Activated B cell treated with CpG ODN at 0.5 μM for 24 hours (primary cell): ENCODE measurements at regions not wholly inside any gene's neighbourhood (a gene's known extent, or its start where the extent isn't known, plus 50 kb on each side); places are given as distances from the start of the nearest gene placed in this dataset.

ENCODE experiments used
- ATAC-seq: fragments of 200-7000 bp; cut with Tn5 transposase; one replicate; pipeline ENCODE4 v1.10.0; 2021; ENCODE audit warnings: low read depth, mild to moderate bottlenecking, moderate library complexity
- CTCF ChIA-PET: fragments of 350-600 bp; sonication (Branson Sonifier 250); formaldehyde crosslinking; loops from one replicate; lab custom pipeline; 2021; ENCODE audit warnings: antibody characterized with exemption; lab: Charles Lee
- POLR2A ChIA-PET: fragments of 350-600 bp; sonication (Branson Sonifier 250); formaldehyde crosslinking; loops from one replicate; lab custom pipeline; 2021; ENCODE audit warnings: antibody characterized with exemption; lab: Charles Lee
- DNase-seq: peaks from one replicate; pipeline ENCODE4 v3.0.0; 2022
- H3K27ac Mint-ChIP-seq: one replicate; pipeline ENCODE4 v1.8.0; 2020; ENCODE audit warnings: mixed read lengths
- H3K27me3 Mint-ChIP-seq: one replicate; pipeline ENCODE4 v1.8.0; 2021; ENCODE audit warnings: mixed read lengths
- H3K36me3 Mint-ChIP-seq: one replicate; pipeline ENCODE4 v1.8.0; 2021; ENCODE audit warnings: low read depth, mixed read lengths
- H3K4me1 Mint-ChIP-seq: one replicate; pipeline ENCODE4 v1.8.0; 2021; ENCODE audit warnings: mixed read lengths
- H3K4me3 Mint-ChIP-seq: one replicate; pipeline ENCODE4 v1.8.0; 2020; ENCODE audit warnings: mild to moderate bottlenecking, mixed read lengths
- H3K9me3 Mint-ChIP-seq: one replicate; pipeline ENCODE4 v1.8.0; 2020; ENCODE audit warnings: mixed read lengths
- intact Hi-C: fragments of 100-400 bp; cut with micrococcal nuclease; formaldehyde crosslinking; loops from one replicate; pipeline ENCODE4 v1.15.1; 2024
- TF ChIP-seq, protein P1 (sequence below): fragments of 200-600 bp; IDR thresholded peaks from one replicate; pipeline ENCODE4 v1.8.0; 2022; ENCODE audit warnings: antibody characterized with exemption, mild to moderate bottlenecking

DNA sequence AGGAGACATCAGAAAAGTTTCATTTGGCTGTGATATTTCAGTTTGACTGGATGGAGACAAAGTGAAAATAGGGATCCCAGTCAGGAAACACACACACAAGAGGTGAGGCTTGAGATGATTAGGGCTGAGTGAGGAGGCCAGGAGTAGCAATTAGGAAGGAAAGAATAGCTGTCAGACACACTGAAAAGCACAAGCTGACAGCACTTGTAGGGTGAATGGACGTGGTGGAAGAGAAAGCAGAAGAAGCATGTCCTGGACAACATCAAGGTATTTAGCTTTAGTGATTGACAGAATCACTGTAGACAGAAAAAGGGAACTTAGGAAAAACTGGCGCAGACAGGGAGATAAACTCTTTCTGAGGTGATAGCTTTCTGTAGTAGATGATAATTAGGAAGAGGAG lies 347.7 kb downstream of the TGFB2 start:
- ChIA-PET POLR2A (no interaction called here), CTCF (no interaction called here)
- H3K36me3 Mint-ChIP-seq = no peaks in the 10 kb centered on the region
- no peak overlapping the region for H3K27ac Mint-ChIP-seq
- H3K27me3 Mint-ChIP-seq = no peaks in the 10 kb centered on the region
- intact Hi-C loops = no loop called here
- DNase-seq = no peak
- no peaks in the 10 kb centered on the region for H3K4me1 Mint-ChIP-seq
- H3K9me3 Mint-ChIP-seq = no peaks in the 10 kb centered on the region
- no peak overlapping the region for H3K4me3 Mint-ChIP-seq
- no peak for ATAC-seq
- TF ChIP-seq, protein P1, sequence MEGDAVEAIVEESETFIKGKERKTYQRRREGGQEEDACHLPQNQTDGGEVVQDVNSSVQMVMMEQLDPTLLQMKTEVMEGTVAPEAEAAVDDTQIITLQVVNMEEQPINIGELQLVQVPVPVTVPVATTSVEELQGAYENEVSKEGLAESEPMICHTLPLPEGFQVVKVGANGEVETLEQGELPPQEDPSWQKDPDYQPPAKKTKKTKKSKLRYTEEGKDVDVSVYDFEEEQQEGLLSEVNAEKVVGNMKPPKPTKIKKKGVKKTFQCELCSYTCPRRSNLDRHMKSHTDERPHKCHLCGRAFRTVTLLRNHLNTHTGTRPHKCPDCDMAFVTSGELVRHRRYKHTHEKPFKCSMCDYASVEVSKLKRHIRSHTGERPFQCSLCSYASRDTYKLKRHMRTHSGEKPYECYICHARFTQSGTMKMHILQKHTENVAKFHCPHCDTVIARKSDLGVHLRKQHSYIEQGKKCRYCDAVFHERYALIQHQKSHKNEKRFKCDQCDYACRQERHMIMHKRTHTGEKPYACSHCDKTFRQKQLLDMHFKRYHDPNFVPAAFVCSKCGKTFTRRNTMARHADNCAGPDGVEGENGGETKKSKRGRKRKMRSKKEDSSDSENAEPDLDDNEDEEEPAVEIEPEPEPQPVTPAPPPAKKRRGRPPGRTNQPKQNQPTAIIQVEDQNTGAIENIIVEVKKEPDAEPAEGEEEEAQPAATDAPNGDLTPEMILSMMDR = no peak

DNA sequence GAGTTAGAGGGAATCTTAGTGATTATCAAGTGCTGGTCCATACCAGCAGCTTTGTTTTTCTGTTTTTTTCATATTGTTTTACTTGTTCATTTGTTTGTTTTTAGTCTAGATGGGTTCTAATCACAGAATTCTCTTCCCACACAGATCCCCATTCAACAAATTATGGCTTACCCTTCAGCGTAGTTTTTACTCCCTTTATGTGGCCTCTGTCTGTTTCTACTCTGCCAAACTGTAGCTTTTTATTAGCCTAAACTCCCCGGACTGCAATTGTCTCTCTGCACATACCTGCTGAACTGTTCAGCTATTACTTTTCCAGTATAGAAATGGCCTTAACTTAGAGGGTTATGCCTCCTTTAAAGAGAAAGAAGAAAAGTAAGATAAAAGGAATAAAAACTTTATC lies 348.5 kb downstream of the TGFB2 start:
- CTCF ChIA-PET = no interaction called here

DNA sequence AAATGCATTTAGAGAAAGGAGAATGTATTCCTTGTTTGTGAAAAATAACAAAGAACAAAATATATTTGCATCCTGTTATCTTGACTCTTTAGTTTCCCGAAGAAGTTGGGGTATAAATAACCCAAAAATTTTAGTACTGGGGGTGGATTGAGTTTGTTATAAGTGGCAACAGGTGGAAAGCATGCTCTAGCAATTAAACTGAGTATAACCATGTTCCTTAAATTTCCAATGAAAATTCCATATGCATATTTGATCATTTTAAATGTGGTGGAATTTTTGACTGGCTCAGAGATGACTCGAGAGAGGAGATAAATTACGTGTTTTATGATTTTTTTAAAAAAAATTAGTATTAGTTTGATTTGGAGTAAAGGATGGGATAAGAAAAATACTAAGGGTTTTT lies 348.9 kb downstream of the TGFB2 start:
- H3K4me1 Mint-ChIP-seq = no peaks in the 10 kb centered on the region
- POLR2A ChIA-PET = no interaction called here
- TF ChIP-seq, protein P1 = no peak
- no peak for ATAC-seq
- H3K4me3 Mint-ChIP-seq = no peak overlapping the region
- H3K36me3 Mint-ChIP-seq = no peaks in the 10 kb centered on the region
- intact Hi-C loops = no loop called here
- H3K27me3 Mint-ChIP-seq = no peaks in the 10 kb centered on the region
- CTCF ChIA-PET = no interaction called here
- no peak overlapping the region for H3K27ac Mint-ChIP-seq
- DNase-seq = no peak
- no peaks in the 10 kb centered on the region for H3K9me3 Mint-ChIP-seq

More for the DNA sequence above, 348.5 kb downstream of the TGFB2 start:
- TF ChIP-seq, protein P1 = no peak
- Mint-ChIP-seq H3K4me1 (no peaks in the 10 kb centered on the region), H3K9me3 (no peaks in the 10 kb centered on the region), H3K4me3 (no peak overlapping the region), H3K36me3 (no peaks in the 10 kb centered on the region), H3K27ac (no peak overlapping the region), H3K27me3 (no peaks in the 10 kb centered on the region)
- ATAC-seq (no peak), DNase-seq (no peak)
- intact Hi-C loops = no loop called here
- POLR2A ChIA-PET = no interaction called here

DNA sequence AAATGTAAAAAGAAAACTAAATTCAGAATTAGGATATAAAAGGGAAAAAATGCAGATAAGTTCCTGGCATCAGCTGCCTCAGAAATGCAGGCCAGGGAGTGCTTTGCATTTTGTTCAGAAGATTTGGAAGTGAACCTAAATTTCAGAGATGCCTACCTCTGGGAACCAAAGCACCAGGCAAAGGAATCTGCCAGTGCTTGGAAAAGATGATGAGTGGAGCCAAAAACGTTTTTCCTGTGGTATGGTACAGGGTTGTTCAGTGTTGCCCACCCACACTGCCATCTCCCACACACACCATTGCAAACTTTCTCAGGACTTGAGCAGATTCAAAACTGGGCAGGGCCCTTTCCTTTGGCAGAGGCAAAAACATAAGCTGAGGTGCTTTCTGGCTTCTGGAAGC lies 349.5 kb downstream of the TGFB2 start:
- Mint-ChIP-seq H3K27ac (no peak overlapping the region), H3K27me3 (no peaks in the 10 kb centered on the region), H3K4me3 (no peak overlapping the region), H3K9me3 (no peaks in the 10 kb centered on the region), H3K36me3 (no peaks in the 10 kb centered on the region), H3K4me1 (no peaks in the 10 kb centered on the region)
- intact Hi-C loops = no loop called here
- ChIA-PET POLR2A (no interaction called here), CTCF (no interaction called here)
- DNase-seq (no peak), ATAC-seq (no peak)
- TF ChIP-seq, protein P1 = no peak

DNA sequence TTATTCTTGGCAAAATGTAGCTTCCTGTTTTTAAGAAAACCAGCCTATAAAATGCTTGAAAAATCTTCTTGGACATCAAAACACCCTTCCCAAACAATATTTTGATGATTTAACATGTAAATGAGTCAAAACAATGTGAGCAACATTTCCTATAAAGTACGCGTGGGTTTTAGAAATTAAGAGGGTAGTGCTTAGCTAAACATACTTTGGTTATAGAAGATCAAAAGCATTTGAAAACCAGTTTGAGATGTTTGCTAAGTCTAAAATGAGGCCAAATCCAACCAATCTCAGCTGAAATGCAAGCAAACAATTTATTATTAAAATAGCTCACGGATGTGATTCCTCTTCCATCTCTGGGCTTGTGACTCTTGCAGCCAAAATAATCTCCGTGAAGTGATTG lies 350.4 kb downstream of the TGFB2 start:
- H3K4me1 Mint-ChIP-seq = no peaks in the 10 kb centered on the region
- intact Hi-C loops = no loop called here
- no peak for ATAC-seq
- ChIA-PET CTCF (no interaction called here), POLR2A (no interaction called here)
- no peaks in the 10 kb centered on the region for H3K36me3 Mint-ChIP-seq
- DNase-seq = no peak
- H3K9me3 Mint-ChIP-seq = no peaks in the 10 kb centered on the region
- no peaks in the 10 kb centered on the region for H3K27me3 Mint-ChIP-seq
- H3K4me3 Mint-ChIP-seq = no peak overlapping the region
- TF ChIP-seq, protein P1 = no peak
- no peak overlapping the region for H3K27ac Mint-ChIP-seq
